ENCODE measurements at regions not wholly inside any gene's neighbourhood (a gene's known extent, or its start where the extent isn't known, plus 50 kb on each side); places are given as distances from the start of the nearest gene placed in this dataset.

DNA sequence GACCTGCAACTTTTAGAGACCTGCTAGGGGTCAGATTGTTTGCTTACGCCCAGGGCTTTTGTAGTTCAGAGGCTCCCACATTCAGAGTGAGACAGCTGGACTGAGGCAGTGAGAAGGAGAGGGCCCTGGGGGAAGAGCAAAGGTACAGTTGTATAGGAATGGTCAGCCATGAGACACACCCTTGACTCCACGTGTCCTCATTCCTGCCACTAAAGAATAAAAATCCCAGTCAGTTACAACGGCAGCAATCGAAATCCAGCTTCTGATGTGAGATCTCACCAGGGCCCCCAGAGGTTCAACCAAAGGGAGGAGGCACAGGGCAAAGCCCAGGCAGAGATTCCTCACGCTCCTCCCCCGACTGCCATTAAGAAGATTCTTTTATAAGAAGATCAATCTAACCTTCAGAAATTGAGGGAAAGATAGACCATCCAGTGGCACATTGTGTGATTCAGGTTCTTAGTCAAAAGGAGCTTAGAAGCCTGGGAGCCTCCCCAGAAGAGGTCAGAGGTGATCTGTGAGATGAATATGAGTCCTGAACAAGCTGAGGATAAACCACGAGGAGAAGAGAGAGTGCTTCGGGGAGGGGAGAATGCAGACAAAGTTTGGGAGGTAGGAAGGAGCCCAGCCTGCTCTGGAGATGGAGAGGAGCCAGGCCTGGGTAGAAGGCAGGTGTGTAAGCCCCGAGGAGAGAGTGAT lies 317.0 kb downstream of the CYP26B1 start:
- no peaks in the 10 kb centered on the region for H3K27me3 ChIP-seq
- peak overlapping the region in 5 of 12 donors; percentile 24 to 54 (median 50) for H3K27ac ChIP-seq
- H3K4me3 ChIP-seq, result no peak overlapping the region
- no peak for TF ChIP-seq POLR2A (IDR thresholded peaks at IDR 0.05)
- TF ChIP-seq, protein P1, sequence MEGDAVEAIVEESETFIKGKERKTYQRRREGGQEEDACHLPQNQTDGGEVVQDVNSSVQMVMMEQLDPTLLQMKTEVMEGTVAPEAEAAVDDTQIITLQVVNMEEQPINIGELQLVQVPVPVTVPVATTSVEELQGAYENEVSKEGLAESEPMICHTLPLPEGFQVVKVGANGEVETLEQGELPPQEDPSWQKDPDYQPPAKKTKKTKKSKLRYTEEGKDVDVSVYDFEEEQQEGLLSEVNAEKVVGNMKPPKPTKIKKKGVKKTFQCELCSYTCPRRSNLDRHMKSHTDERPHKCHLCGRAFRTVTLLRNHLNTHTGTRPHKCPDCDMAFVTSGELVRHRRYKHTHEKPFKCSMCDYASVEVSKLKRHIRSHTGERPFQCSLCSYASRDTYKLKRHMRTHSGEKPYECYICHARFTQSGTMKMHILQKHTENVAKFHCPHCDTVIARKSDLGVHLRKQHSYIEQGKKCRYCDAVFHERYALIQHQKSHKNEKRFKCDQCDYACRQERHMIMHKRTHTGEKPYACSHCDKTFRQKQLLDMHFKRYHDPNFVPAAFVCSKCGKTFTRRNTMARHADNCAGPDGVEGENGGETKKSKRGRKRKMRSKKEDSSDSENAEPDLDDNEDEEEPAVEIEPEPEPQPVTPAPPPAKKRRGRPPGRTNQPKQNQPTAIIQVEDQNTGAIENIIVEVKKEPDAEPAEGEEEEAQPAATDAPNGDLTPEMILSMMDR (IDR thresholded peaks at IDR 0.05), result no peak
- peaks cover 0 to 39% (median 16%) of the 10 kb centered on the region in 12 donors for H3K4me1 ChIP-seq
- intact Hi-C loops (cut with DNase I), result no loop called here
- 75 to 78% (median 77%) methylated on average over 9 of the region's 9 CpGs for WGBS, 4 donors
- H3K36me3 ChIP-seq, result no peaks in the 10 kb centered on the region
- DNase-seq (no peak), ATAC-seq (no peak)
- H3K9me3 ChIP-seq, result peaks cover 0 to 8% (median 0%) of the 10 kb centered on the region in 12 donors

DNA sequence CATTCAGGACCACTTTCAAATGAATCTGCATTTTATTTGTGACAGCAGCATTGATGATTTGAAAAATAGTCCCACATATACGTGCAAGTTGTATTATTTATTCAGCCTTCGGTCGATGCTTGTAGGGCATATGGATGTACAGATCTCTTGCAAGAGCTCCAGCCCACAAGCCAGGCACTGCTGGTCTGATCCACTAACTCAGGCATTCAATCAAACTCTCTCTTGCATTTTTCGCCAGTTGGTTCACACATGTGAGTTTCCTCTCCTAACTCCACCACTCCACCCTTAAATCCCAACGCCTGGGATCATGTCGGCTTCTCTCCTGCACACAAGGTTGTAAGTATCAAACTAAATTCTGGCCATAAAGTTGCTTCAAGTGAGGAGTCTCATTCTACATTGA lies 318.7 kb downstream of the CYP26B1 start:
- ATAC-seq, result no peak
- intact Hi-C loops (cut with DNase I), result no loop called here
- WGBS, 4 donors, result 91% methylated on average over 6 of the region's 6 CpGs

DNA sequence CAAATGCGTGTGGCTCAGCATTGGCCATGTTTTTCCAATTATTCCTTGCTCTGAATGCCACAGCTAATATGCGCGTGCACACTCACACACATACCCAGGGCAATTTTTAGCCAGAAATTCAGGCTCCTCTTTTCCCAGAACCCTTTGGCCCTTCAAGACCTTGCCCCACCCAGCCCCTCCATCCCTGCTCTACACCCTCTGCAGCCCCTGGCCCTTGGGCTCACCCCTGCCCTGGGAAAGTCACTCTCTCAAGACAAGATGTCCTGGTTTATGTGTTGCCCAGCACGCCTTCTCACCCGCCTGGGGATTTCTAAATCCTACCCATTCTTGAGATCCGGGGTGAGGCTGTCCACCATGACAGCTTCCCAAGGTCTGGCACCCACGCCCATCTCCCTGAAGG lies 319.7 kb downstream of the CYP26B1 start:
- TF ChIP-seq POLR2A (IDR thresholded peaks at IDR 0.05), result no peak
- TF ChIP-seq, protein P1 (IDR thresholded peaks at IDR 0.05), result no peak

More for the DNA sequence above, 318.7 kb downstream of the CYP26B1 start:
- TF ChIP-seq POLR2A (IDR thresholded peaks at IDR 0.05), result no peak
- TF ChIP-seq, protein P1 (IDR thresholded peaks at IDR 0.05), result no peak
- no peak overlapping the region for H3K27ac ChIP-seq
- H3K4me1 ChIP-seq, result peaks cover 0 to 31% (median 15%) of the 10 kb centered on the region in 12 donors
- no peak overlapping the region for H3K4me3 ChIP-seq
- H3K27me3 ChIP-seq, result no peaks in the 10 kb centered on the region
- no peak for DNase-seq
- no peaks in the 10 kb centered on the region for H3K36me3 ChIP-seq
- peaks cover 0 to 20% (median 0%) of the 10 kb centered on the region in 12 donors for H3K9me3 ChIP-seq

DNA sequence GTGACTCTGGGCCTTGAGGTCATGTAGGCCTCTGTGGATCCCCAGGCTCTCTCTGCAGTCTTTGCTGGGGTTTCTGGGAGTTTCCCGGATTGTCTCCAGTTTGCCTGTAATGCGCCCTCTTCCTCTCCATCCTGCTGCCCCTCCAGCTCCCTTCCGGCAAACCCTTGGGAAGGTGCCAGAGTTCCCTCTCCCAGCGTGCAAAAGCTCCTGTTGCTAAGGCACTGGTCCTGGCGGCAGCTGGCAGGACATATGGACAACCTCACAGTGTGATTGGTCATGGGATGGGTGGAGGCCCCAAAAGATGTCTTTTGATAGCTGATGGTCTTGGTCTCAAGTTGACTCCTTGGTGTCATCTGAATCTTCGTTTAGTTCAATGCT lies 320.1 kb downstream of the CYP26B1 start:
- no peak for ATAC-seq
- WGBS, 4 donors, result 71 to 85% (median 75%) methylated on average over 6 of the region's 6 CpGs

More for the DNA sequence above, 319.7 kb downstream of the CYP26B1 start:
- ATAC-seq (no peak), DNase-seq (no peak)
- Histone ChIP-seq H3K9me3 (peaks cover 0 to 20% (median 0%) of the 10 kb centered on the region in 12 donors), H3K27ac (no peak overlapping the region), H3K36me3 (no peaks in the 10 kb centered on the region), H3K4me1 (peaks cover 0 to 22% (median 13%) of the 10 kb centered on the region in 12 donors), H3K27me3 (no peaks in the 10 kb centered on the region), H3K4me3 (no peak overlapping the region)
- WGBS, 4 donors, result 94 to 98% (median 95%) methylated on average over 7 of the region's 7 CpGs
- intact Hi-C loops (cut with DNase I), result no loop called here

More for the DNA sequence above, 320.1 kb downstream of the CYP26B1 start:
- Histone ChIP-seq H3K36me3 (no peaks in the 10 kb centered on the region), H3K4me1 (peaks cover 0 to 22% (median 13%) of the 10 kb centered on the region in 12 donors), H3K27me3 (no peaks in the 10 kb centered on the region), H3K9me3 (peaks cover 0 to 16% (median 0%) of the 10 kb centered on the region in 12 donors), H3K4me3 (no peak overlapping the region), H3K27ac (no peak overlapping the region)
- TF ChIP-seq, protein P1 (IDR thresholded peaks at IDR 0.05), result no peak
- TF ChIP-seq POLR2A (IDR thresholded peaks at IDR 0.05), result no peak
- no peak for DNase-seq
- intact Hi-C loops (cut with DNase I), result no loop called here

All from heart left ventricle (tissue), 16 donors.